ENCODE measurements at regions not wholly inside any gene's neighbourhood (a gene's known extent, or its start where the extent isn't known, plus 50 kb on each side); places are given as distances from the start of the nearest gene placed in this dataset.

DNA sequence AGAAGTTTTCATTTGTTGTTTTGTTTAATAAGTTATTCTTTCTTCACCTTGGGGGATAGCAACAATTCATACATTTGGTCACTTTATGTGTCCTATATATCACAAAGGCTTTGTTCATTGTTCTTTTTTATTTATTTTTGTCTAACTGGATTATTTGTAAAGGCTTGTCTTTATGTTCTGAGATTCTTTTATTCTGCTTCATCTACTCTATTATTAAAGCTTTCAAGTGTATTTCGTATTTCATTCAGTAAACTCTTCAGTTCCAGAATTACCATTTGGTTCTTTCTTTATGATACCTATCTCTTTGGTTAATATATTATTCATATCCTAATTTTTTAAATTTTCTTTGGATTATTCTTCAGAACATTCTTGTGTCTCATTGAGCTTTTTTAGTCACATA is 942.9 kb downstream of the ANKRD7 start:
- TF ChIP-seq, protein P1, sequence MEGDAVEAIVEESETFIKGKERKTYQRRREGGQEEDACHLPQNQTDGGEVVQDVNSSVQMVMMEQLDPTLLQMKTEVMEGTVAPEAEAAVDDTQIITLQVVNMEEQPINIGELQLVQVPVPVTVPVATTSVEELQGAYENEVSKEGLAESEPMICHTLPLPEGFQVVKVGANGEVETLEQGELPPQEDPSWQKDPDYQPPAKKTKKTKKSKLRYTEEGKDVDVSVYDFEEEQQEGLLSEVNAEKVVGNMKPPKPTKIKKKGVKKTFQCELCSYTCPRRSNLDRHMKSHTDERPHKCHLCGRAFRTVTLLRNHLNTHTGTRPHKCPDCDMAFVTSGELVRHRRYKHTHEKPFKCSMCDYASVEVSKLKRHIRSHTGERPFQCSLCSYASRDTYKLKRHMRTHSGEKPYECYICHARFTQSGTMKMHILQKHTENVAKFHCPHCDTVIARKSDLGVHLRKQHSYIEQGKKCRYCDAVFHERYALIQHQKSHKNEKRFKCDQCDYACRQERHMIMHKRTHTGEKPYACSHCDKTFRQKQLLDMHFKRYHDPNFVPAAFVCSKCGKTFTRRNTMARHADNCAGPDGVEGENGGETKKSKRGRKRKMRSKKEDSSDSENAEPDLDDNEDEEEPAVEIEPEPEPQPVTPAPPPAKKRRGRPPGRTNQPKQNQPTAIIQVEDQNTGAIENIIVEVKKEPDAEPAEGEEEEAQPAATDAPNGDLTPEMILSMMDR (IDR thresholded peaks at IDR 0.05), result no peak
- TF ChIP-seq ZFX (IDR thresholded peaks at IDR 0.05; ENCODE audit: borderline replicate concordance), result no peak

All from 22Rv1 (cell line).